Activated T-cell treated with anti-CD3 and anti-CD28 coated beads, Interleukin-2, amount 50 U/mL, for 24 hours (primary cell): ENCODE measurements at regions not wholly inside any gene's neighbourhood (a gene's known extent, or its start where the extent isn't known, plus 50 kb on each side); places are given as distances from the start of the nearest gene placed in this dataset.

Experiments
- DNase-seq: peaks from one replicate; pipeline ENCODE4 v3.0.0-alpha.2; 2020
- H3K27ac Mint-ChIP-seq: 2 replicates; pipeline ENCODE4 v1.8.0; 2020; ENCODE audit warnings: mild to moderate bottlenecking, mixed read lengths
- H3K27me3 Mint-ChIP-seq: 2 replicates; pipeline ENCODE4 v1.8.0; 2020; ENCODE audit warnings: mixed read lengths
- H3K36me3 Mint-ChIP-seq: 2 replicates; pipeline ENCODE4 v1.8.0; 2020; ENCODE audit warnings: low read depth, mixed read lengths
- H3K4me1 Mint-ChIP-seq: 2 replicates; pipeline ENCODE4 v1.8.0; 2020; ENCODE audit warnings: low read depth, mixed read lengths
- H3K4me3 Mint-ChIP-seq: 2 replicates; pipeline ENCODE4 v1.8.0; 2020; ENCODE audit warnings: mild to moderate bottlenecking, moderate library complexity, mixed read lengths
- H3K9me3 Mint-ChIP-seq: 2 replicates; pipeline ENCODE4 v1.8.0; 2020; ENCODE audit warnings: mixed read lengths

DNA sequence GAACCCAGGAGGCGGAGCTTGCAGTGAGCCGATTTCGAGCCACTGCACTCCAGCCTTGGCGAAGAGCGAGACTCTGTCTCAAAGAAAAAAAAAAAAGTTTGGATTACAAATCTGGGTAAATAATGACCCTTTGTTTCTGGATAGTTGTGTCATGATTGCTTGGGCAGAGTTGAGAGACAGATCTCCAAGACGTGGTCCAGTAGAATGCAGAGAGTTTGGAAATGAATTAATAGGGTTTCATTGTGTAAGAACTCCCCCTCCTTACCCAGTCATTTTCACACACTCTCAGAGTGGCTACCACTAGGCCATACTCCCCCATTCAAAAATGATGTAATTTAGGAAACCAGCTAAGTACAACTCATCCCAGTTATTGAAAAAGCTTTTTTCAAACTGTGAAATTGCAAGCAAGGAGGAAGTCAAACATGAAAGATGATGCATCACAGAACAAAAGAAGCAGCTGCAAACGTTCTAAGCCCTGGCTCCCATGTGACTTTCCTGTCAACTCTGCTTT, 1331.9 kb downstream of the AACS start:
- DNase-seq: no peak
- Mint-ChIP-seq H3K27ac (no peak overlapping the region), H3K9me3 (no peaks in the 10 kb centered on the region), H3K4me1 (peaks cover 1% of the 10 kb centered on the region), H3K27me3 (no peaks in the 10 kb centered on the region), H3K4me3 (no peak overlapping the region), H3K36me3 (no peaks in the 10 kb centered on the region)

DNA sequence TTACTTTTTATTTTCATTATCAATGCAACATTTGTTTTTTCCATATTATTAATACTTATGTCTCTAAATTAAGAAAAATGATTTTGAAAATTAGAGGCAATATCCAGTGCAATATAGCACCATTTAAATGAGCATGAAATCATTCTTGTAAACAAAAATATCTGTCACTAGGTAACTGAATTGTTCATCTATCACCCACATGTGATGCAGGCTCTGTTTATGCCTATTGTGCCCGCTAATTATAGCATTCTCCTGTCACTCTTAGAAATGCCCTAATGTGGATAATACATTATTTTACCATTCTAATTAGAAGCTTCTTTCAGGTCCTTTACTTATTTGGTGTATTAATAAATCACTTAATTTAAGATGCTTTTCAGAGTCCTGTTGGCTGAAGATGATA, 1332.4 kb downstream of the AACS start:
- H3K36me3 Mint-ChIP-seq: no peaks in the 10 kb centered on the region
- H3K27me3 Mint-ChIP-seq: no peaks in the 10 kb centered on the region
- H3K27ac Mint-ChIP-seq: no peak overlapping the region
- DNase-seq: no peak
- H3K9me3 Mint-ChIP-seq: no peaks in the 10 kb centered on the region
- H3K4me3 Mint-ChIP-seq: no peak overlapping the region
- peaks cover 1% of the 10 kb centered on the region for H3K4me1 Mint-ChIP-seq

DNA sequence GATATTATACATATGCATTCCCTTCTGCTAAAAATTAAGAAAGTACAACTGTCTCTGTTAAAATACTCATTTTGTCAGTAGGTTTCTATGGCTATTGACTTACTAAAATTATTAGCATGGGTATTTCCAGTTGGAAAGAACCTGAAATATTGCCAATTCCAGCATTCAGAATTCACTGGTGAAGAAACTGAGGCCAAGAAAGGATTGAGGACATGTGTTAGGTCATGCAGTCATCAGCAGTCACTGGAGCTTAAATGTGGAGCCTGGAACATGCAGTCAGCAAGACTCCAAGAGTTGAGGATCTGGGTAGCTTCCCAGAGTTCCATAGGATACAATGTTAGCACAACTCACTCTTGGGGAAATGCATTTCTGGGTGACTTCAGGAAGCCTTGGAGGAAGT, 1335.6 kb downstream of the AACS start:
- no peaks in the 10 kb centered on the region for H3K4me1 Mint-ChIP-seq
- no peak overlapping the region for H3K27ac Mint-ChIP-seq
- DNase-seq: no peak
- H3K9me3 Mint-ChIP-seq: peaks cover 2% of the 10 kb centered on the region
- no peaks in the 10 kb centered on the region for H3K36me3 Mint-ChIP-seq
- no peaks in the 10 kb centered on the region for H3K27me3 Mint-ChIP-seq
- no peak overlapping the region for H3K4me3 Mint-ChIP-seq

DNA sequence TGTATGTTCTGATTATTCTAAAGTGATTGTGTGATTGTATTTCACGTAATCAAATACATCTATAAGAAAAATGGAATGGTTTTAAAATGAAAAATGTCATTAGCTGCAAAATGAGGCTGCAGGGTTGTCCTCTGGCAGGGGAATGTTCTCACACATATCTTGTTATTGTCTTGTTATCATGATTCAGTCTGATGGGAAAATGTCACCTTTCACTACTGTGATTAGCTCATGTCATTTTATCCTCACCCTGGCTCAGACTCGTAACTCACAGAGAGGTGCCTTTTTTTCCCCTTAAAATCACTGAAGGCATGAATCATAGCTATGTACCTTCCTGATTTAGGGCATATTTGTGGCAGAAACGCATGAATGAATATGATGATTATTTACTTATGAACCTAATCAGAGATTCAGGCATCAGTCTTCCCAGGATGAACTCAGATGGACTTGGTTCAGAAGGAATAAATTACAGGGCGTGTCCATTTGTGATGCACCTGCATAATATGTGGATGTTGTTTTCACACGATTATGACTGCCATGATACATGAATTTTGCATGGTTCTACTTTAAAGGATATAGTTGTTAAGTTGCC, 1339.2 kb downstream of the AACS start:
- Mint-ChIP-seq H3K36me3 (no peaks in the 10 kb centered on the region), H3K4me3 (no peak overlapping the region), H3K9me3 (peaks cover 2% of the 10 kb centered on the region), H3K4me1 (peaks cover 5% of the 10 kb centered on the region), H3K27ac (no peak overlapping the region), H3K27me3 (no peaks in the 10 kb centered on the region)
- DNase-seq: no peak

DNA sequence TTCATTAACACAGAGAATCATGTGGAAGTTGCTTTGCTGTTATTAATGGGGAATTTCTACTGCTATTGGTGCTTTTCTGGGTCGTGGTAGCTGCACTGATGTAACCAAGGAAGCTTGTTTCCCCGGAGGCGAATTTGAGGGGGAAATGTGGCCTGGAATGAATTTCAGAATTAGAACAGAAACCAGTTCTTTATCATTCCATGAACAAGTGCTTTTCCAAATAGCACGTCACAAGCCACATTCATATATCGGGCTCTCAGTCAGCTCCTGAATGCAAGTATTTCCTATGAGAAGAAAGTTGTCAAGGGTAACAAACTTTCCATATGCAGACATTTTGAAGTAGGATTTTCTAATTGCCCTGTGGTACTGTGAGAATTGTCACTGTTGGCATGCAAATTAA, 1353.2 kb downstream of the AACS start:
- Mint-ChIP-seq H3K9me3 (peaks cover 3% of the 10 kb centered on the region), H3K36me3 (no peaks in the 10 kb centered on the region), H3K27ac (no peak overlapping the region), H3K4me1 (no peaks in the 10 kb centered on the region), H3K27me3 (no peaks in the 10 kb centered on the region), H3K4me3 (no peak overlapping the region)
- no peak for DNase-seq

DNA sequence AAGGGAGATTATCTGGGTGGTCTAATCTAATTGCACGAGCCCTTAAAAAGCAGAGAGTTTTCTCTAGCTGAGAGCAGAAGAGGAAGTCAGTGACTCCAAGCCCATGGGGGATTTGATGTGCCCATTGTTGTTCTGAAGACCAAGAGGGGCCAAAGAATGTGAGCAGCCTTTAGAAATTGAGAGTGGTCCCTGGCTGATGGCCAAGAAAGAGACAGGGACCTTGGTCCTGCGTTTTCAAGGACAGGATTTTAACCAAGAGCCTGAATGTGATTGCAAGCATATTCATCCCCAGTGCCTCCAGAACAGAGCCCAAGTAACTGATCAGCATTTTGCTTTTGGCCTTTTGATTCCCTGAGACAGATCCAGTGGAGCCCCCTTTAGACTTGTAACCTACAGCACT, 1353.9 kb downstream of the AACS start:
- Mint-ChIP-seq H3K4me3 (no peak overlapping the region), H3K4me1 (no peaks in the 10 kb centered on the region), H3K27me3 (no peaks in the 10 kb centered on the region), H3K9me3 (peaks cover 3% of the 10 kb centered on the region), H3K27ac (no peak overlapping the region), H3K36me3 (no peaks in the 10 kb centered on the region)
- no peak for DNase-seq

DNA sequence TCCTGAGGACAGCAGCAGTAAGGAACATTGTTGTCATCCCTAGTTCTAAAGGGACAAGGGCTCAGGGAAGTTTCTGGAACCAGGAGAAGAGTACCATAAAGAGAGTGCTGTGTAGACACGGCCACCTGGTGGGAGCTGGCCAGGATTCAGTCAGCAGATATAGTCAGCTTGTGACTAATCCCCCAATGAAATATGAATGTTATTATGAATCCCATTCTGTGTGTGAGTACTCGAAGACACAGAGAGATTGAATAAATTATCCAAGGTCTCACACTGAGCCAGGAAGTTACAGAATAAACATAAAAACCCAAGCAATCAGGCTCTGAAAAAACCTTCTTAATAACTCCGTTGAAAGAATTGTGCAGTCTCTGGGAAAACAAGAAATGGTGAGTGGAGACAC, 1359.5 kb downstream of the AACS start:
- Mint-ChIP-seq H3K27ac (no peak overlapping the region), H3K4me1 (no peaks in the 10 kb centered on the region), H3K9me3 (peaks cover 11% of the 10 kb centered on the region), H3K27me3 (no peaks in the 10 kb centered on the region), H3K4me3 (no peak overlapping the region), H3K36me3 (no peaks in the 10 kb centered on the region)
- no peak for DNase-seq

DNA sequence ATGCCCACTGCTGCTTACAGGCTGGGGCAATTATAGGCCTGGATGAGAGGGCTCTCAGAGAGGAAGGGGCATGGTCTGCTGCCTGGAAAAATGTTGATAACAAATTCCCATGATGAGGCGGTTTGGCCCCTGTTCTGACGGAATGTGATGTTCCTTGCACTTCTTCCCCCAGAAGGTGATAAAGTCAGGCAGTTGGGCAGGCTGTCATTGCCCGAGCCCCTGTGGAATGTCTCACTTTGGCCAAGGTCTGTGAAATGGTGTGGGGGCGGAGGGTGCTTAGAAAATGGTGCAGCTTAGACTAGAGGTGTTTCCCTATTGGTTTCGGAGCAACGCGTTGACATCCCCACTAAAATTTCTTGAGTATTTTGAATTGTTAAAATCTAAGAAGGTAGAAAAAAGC, 1360.0 kb downstream of the AACS start:
- Mint-ChIP-seq H3K27me3 (no peaks in the 10 kb centered on the region), H3K9me3 (peaks cover 11% of the 10 kb centered on the region), H3K27ac (no peak overlapping the region), H3K4me3 (no peak overlapping the region), H3K4me1 (no peaks in the 10 kb centered on the region), H3K36me3 (no peaks in the 10 kb centered on the region)
- no peak for DNase-seq

DNA sequence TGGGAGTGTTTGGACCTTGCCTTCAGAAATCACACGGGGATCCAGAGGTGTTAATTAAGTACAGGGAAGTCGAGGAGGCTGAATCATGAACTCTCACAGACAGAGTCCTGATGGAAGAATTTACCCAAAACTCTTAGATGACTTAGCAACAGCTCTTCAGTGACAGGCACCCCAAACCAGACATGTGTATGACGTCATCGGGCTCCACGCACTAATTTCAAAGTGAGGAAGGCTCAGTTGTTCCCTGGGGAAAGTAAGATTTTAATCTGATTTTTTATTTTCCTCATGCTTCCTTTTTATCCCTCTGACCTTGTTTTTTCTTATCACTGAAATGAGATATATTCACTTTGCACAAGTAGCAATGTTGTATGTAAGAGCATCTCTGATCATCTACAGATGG, 1363.5 kb downstream of the AACS start:
- Mint-ChIP-seq H3K27ac (no peak overlapping the region), H3K4me1 (no peaks in the 10 kb centered on the region), H3K27me3 (no peaks in the 10 kb centered on the region), H3K9me3 (peaks cover 15% of the 10 kb centered on the region), H3K4me3 (no peak overlapping the region), H3K36me3 (no peaks in the 10 kb centered on the region)
- DNase-seq: no peak

DNA sequence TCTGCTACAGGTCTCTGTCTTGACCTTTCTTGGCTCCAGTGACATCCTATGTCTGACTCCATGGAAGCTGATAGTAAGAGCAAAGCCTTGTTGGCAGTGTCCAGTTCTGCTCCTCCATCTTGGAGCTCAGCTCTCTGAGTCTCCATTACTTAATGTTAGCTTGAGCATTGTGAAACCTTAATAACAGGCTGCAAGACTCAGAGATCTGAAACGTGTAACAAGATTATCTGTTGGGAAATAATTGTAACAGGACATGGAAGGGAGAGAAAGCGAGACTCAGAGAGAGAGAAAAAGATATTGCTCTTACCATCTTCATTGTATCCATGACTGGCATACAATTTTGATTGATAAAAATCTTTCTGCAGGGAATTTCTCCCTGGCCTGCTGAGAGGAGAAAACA, 1365.7 kb downstream of the AACS start:
- DNase-seq: no peak
- no peaks in the 10 kb centered on the region for H3K27me3 Mint-ChIP-seq
- no peaks in the 10 kb centered on the region for H3K4me1 Mint-ChIP-seq
- peaks cover 16% of the 10 kb centered on the region for H3K9me3 Mint-ChIP-seq
- H3K36me3 Mint-ChIP-seq: no peaks in the 10 kb centered on the region
- H3K4me3 Mint-ChIP-seq: no peak overlapping the region
- no peak overlapping the region for H3K27ac Mint-ChIP-seq

DNA sequence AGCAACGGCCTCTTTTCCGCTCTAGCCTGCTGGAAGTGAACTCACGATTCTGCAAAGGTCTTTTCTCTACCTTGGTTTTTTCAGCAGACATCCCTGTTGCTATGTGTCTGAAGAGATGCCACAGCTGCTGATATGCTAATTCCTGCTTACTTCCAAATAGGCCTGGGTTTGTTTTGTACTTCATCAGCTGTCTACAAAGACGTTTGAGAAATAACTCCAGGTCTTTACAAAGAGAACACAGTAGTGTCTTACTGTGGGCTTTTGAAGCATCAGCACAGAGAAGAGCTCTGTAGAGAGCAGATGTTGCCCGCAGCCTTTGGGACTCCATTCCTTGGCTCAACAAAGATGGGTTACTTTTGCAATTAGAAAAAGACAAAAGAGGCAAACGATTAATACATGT, 1366.5 kb downstream of the AACS start:
- Mint-ChIP-seq H3K4me3 (no peak overlapping the region), H3K9me3 (peaks cover 17% of the 10 kb centered on the region), H3K27ac (no peak overlapping the region), H3K4me1 (no peaks in the 10 kb centered on the region), H3K27me3 (no peaks in the 10 kb centered on the region), H3K36me3 (no peaks in the 10 kb centered on the region)
- DNase-seq: no peak

DNA sequence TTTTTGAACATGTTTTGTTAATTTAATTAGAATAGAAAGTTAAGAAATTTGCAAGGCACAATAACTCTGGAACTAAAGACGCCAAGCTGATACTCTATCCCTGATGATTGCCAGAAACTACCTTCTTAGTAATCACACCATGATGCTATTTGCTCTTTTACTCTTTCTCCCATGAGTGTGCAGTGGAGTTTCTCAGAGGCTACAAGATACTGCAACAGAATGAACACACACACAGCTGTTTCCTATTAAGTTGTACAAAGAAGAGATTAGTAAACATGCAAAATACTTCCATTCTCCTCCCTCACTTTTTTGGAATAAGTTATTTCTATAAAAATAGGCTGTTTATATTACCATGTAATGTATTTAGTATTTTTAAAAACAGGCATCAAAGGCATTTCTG, 1367.5 kb downstream of the AACS start:
- H3K27me3 Mint-ChIP-seq: no peaks in the 10 kb centered on the region
- H3K4me3 Mint-ChIP-seq: no peak overlapping the region
- H3K4me1 Mint-ChIP-seq: no peaks in the 10 kb centered on the region
- no peak for DNase-seq
- H3K27ac Mint-ChIP-seq: no peak overlapping the region
- H3K36me3 Mint-ChIP-seq: no peaks in the 10 kb centered on the region
- H3K9me3 Mint-ChIP-seq: peaks cover 17% of the 10 kb centered on the region

DNA sequence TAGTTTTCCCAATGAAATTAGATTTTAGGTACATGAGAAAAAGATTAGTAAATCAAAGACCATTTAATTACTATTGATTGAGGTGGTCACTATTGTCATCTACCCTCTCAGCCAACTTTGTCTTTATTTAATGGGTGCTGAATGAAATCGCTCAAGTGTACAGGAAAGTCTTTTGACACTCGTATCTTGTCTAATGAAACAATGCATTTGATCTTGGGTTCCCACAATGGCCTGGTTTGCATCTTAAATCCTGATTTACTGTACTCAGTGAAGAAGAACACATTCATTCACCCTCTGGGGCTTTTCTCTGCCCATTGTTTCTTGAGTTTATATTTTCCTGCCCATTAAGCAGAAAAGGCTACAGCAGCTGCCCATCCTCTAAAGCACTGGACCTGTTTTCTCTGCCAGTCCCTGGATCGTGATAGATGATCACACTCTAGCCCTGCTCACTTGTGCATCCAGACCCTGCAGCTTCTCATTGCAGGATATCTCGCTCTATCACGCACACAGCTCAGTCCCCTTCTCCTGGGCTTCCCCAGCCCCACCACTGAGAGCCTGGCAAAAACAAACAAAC, 1369.3 kb downstream of the AACS start:
- Mint-ChIP-seq H3K4me3 (no peak overlapping the region), H3K4me1 (no peaks in the 10 kb centered on the region)

DNA sequence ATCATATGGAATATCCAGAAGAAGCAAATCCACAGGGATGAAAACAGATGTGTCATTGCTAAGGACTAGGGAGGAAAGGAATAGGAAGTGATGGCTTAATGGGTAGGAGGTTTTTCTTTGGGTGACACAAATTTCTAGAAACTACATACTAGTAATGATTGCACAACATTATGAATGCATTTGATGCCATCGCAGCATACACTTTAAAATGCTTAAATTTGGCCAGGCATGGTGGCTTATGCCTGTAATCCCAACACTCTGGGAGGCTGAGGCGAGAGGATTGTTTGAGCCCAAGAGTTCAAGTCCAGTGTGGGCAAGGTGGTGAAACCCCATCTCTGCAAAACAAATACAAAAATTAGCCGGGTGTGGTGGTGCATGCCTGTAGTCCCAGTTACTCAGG, 1370.8 kb downstream of the AACS start:
- Mint-ChIP-seq H3K36me3 (no peaks in the 10 kb centered on the region), H3K9me3 (peaks cover 2% of the 10 kb centered on the region), H3K27me3 (no peaks in the 10 kb centered on the region), H3K4me1 (no peaks in the 10 kb centered on the region), H3K27ac (no peak overlapping the region), H3K4me3 (no peak overlapping the region)
- no peak for DNase-seq

More for the DNA sequence above, 1369.3 kb downstream of the AACS start:
- no peak overlapping the region for H3K27ac Mint-ChIP-seq
- no peaks in the 10 kb centered on the region for H3K36me3 Mint-ChIP-seq
- no peaks in the 10 kb centered on the region for H3K27me3 Mint-ChIP-seq
- H3K9me3 Mint-ChIP-seq: peaks cover 8% of the 10 kb centered on the region
- DNase-seq: no peak

DNA sequence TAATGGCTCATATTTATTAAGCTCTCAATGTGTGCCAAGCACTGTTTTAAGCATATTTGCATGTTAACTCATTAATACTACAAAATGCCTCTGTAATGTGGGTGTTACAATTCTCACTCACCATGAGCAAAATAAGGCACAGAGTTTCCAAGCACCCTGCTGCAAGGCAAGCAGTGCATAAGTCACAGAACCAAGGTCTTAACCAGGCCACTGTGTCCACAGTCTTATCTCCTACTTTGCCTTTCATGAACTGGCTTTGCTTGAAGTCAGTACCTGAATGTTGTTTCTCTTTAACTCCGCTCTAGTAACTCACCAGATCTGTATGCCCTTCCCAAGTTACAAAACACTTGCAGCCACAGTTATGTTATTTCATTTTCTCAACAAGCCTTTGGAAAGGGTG, 1372.7 kb downstream of the AACS start:
- Mint-ChIP-seq H3K9me3 (peaks cover 2% of the 10 kb centered on the region), H3K36me3 (no peaks in the 10 kb centered on the region), H3K27ac (no peak overlapping the region), H3K4me1 (no peaks in the 10 kb centered on the region), H3K27me3 (no peaks in the 10 kb centered on the region), H3K4me3 (no peak overlapping the region)
- no peak for DNase-seq

DNA sequence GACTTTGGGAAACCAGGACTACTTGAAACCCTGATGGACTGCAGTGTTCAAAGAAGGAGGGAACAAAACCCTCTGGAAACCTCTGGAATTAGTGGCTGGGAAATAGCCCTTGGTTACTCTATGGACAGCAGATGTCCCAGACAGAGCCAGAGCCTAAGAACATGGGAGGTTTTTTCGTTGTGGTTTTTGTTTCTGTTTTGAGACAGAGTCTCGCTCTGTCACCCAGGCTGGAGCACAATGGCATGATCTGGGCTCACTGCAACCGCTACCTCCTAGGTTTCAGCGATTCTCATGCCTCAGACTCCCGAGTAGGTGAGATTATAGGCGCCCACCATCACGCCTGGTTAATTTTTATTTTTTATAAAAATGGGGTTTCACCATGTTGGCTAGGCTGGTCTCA, 1378.7 kb downstream of the AACS start:
- Mint-ChIP-seq H3K9me3 (peaks cover 8% of the 10 kb centered on the region), H3K36me3 (no peaks in the 10 kb centered on the region), H3K27me3 (no peaks in the 10 kb centered on the region), H3K4me1 (no peaks in the 10 kb centered on the region), H3K4me3 (no peak overlapping the region), H3K27ac (no peak overlapping the region)
- DNase-seq: no peak
